ENCODE measurements at regions not wholly inside any gene's neighbourhood (a gene's known extent, or its start where the extent isn't known, plus 50 kb on each side); places are given as distances from the start of the nearest gene placed in this dataset.

DNA sequence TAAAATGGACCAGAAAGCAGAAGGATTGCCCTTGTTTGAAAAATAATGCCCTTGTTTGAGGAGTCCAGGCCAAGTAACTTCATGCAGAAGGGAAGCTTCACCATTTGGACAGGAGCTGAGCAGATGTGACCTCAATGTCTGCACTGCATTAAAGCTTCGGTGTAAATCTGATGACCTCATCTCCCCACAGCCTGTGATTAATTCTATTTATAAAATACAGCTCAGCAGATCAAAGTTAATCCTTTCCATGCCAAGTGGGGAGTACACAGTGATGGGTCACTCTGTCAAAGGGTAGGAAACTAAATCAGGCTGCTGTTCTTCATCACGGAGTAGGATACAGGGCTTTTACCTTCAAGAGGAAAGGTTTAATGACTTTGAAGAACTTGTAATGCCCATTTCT lies 533.7 kb downstream of the RPS29 start:
- TF ChIP-seq, protein P1, sequence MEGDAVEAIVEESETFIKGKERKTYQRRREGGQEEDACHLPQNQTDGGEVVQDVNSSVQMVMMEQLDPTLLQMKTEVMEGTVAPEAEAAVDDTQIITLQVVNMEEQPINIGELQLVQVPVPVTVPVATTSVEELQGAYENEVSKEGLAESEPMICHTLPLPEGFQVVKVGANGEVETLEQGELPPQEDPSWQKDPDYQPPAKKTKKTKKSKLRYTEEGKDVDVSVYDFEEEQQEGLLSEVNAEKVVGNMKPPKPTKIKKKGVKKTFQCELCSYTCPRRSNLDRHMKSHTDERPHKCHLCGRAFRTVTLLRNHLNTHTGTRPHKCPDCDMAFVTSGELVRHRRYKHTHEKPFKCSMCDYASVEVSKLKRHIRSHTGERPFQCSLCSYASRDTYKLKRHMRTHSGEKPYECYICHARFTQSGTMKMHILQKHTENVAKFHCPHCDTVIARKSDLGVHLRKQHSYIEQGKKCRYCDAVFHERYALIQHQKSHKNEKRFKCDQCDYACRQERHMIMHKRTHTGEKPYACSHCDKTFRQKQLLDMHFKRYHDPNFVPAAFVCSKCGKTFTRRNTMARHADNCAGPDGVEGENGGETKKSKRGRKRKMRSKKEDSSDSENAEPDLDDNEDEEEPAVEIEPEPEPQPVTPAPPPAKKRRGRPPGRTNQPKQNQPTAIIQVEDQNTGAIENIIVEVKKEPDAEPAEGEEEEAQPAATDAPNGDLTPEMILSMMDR (conservative IDR thresholded peaks at IDR 0.05; ENCODE audit: low read depth, low read length), result no peak
- TF ChIP-seq EZH2phosphoT487 (IDR thresholded peaks at IDR 0.05; ENCODE audit: borderline replicate concordance, low read length), result no peak
